Left lung (tissue), 4 donors: ENCODE measurements at regions not wholly inside any gene's neighbourhood (a gene's known extent, or its start where the extent isn't known, plus 50 kb on each side); places are given as distances from the start of the nearest gene placed in this dataset.

Experiments
- ATAC-seq: fragments of 200-7000 bp; cut with Tn5 transposase; one replicate; pipeline ENCODE4 v1.9.1; 2020; ENCODE audit warnings: moderate library complexity
- DNase-seq, 4 donors: peaks; one replicate each; pipeline ENCODE4 v3.0.0-alpha.2; 2013 to 2020
- H3K27ac ChIP-seq, 2 donors: fragments of 200-600 bp; sonication (generic) in 1 of 2; one replicate each; pipeline versions ENCODE4 v1.5.0 to v1.8.0; 2020 to 2021
- H3K27me3 ChIP-seq, 2 donors: fragments of 200-600 bp; sonication (generic) in 1 of 2; one replicate each; pipeline versions ENCODE4 v1.5.0 to v1.8.0; 2020 to 2021
- H3K36me3 ChIP-seq, 2 donors: fragments of 200-600 bp; sonication (generic) in 1 of 2; one replicate each; pipeline versions ENCODE4 v1.5.0 to v1.8.0; 2020 to 2021
- H3K4me1 ChIP-seq, 2 donors: fragments of 200-600 bp; one replicate each; pipeline ENCODE4 v1.8.0; 2021
- H3K4me3 ChIP-seq, 2 donors: fragments of 200-600 bp; sonication (generic) in 1 of 2; one replicate each; pipeline versions ENCODE4 v1.5.0 to v1.8.0; 2020 to 2021; ENCODE audit warnings: mild to moderate bottlenecking in 1 of 2
- H3K9me3 ChIP-seq, 2 donors: fragments of 200-600 bp; sonication (generic) in 1 of 2; one replicate each; pipeline versions ENCODE4 v1.5.0 to v1.8.0; 2020 to 2021
- CTCF ChIP-seq, 2 donors: fragments of 200-600 bp; sonication (generic) in 1 of 2; IDR thresholded peaks; one replicate each; pipeline versions ENCODE4 v1.5.0 to v1.8.0; 2021; ENCODE audit warnings: antibody characterized with exemption in 2 of 2
- intact Hi-C, 2 donors: fragments of 100-400 bp; cut with DNase I; formaldehyde crosslinking; loops; one replicate each; pipeline versions ENCODE4 v1.11.2 to v1.14.2; 2022
- donor health status: DM: no; HTN: yes; CAD: no.
- donor health status: DM: no; HTN: no; CAD: no.

DNA sequence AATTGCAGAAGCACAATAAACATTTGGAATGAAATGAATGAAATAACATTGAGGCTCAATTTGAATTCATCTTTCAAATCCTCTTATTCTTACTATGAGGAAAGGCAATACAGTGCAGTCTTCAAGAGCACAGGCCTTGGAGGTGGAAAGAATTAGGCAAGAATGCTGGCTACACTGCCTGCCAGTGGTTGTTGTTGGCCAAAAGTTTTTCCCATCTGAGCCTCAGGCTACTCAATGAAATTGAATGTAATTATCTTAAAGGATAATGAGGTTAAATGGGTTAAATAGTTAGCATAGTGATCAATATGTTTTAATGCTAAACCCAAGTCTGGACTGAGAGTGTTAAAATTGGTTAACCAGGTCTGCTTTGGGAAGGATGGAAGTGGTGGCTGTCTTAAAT, 140.9 kb downstream of the MBL2 start:
- intact Hi-C loops: no loop called here
- Histone ChIP-seq H3K27ac (no peak overlapping the region), H3K36me3 (no peaks in the 10 kb centered on the region), H3K27me3 (no peaks in the 10 kb centered on the region), H3K4me3 (no peak overlapping the region), H3K4me1 (no peaks in the 10 kb centered on the region), H3K9me3 (no peaks in the 10 kb centered on the region)
- DNase-seq: no peak
- TF ChIP-seq CTCF (IDR thresholded peaks at IDR 0.05): no peak
- no peak for ATAC-seq

DNA sequence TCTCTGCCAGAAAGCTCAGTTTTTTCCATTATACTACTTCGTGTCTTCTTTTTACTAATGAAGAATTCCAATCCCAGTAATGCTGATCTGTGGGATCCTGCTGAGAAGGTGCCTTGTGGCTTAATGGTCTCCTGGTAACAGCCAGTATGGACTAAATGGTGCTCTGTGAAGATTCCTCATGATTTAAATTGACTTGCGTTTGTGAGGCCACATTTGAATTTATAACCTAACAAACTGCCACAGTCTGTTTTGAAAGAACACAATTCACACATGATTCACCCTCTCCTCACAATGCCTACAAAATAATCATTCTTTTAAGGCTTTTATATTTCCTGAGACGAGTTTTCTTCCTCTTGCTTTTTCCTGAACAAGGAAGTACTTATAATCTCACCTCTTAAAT, 140.0 kb downstream of the MBL2 start:
- intact Hi-C loops: no loop called here
- H3K9me3 ChIP-seq: no peaks in the 10 kb centered on the region
- H3K27ac ChIP-seq: no peak overlapping the region
- TF ChIP-seq CTCF (IDR thresholded peaks at IDR 0.05): no peak
- DNase-seq: no peak
- no peak for ATAC-seq
- no peaks in the 10 kb centered on the region for H3K27me3 ChIP-seq
- no peaks in the 10 kb centered on the region for H3K36me3 ChIP-seq
- no peaks in the 10 kb centered on the region for H3K4me1 ChIP-seq
- H3K4me3 ChIP-seq: no peak overlapping the region

GRCh38 chr10:52633266-52633665, 139.3 kb downstream of the MBL2 start:
- intact Hi-C loops: no loop called here
- no peak overlapping the region for H3K27ac ChIP-seq
- no peaks in the 10 kb centered on the region for H3K4me1 ChIP-seq
- no peak for DNase-seq
- H3K9me3 ChIP-seq: no peaks in the 10 kb centered on the region
- no peak for TF ChIP-seq CTCF (IDR thresholded peaks at IDR 0.05)
- H3K36me3 ChIP-seq: no peaks in the 10 kb centered on the region
- ATAC-seq: no peak
- no peaks in the 10 kb centered on the region for H3K27me3 ChIP-seq
- H3K4me3 ChIP-seq: no peak overlapping the region

DNA sequence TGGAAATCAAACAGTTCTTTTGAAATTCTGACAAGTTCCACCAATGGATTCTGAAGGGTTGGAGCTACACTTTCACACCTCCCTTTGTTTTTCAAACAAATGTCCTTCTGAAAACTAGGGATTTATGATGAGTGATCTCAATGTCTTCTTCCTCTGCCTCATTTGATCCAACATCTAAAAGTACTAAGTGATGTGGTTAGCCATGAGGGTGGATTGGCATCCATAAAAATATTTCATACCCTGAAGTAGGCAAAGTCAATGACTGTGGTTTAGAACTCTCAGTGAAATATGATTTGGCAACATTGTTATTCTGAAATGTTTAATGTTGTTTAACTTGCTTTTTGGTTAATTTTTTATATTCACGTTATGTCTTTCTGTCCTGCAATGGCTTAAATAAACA, 136.9 kb downstream of the MBL2 start:
- intact Hi-C loops: no loop called here
- Histone ChIP-seq H3K4me1 (no peaks in the 10 kb centered on the region), H3K27ac (no peak overlapping the region), H3K36me3 (no peaks in the 10 kb centered on the region), H3K27me3 (no peaks in the 10 kb centered on the region), H3K4me3 (no peak overlapping the region), H3K9me3 (no peaks in the 10 kb centered on the region)
- no peak for TF ChIP-seq CTCF (IDR thresholded peaks at IDR 0.05)
- DNase-seq (no peak), ATAC-seq (no peak)

DNA sequence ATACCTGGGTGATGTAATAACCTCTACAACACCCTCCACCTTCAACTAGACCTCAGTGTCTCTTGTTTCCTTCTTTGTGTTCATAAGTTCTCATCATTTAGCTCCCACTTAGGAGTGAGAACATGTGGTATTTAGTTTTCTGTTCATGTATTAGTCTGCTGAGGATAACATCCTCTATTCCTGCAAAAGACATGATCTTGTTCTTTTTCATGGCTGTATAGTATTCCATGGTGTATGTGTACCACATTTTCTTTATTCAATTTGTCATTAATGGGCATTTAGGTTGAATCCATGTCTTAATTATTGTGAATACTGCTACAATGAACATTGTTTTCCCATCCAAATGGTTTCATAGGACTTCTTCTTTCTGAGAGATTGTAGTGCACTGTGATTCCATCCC, 135.7 kb downstream of the MBL2 start:
- Histone ChIP-seq H3K9me3 (no peaks in the 10 kb centered on the region), H3K4me1 (no peaks in the 10 kb centered on the region), H3K36me3 (no peaks in the 10 kb centered on the region), H3K4me3 (no peak overlapping the region), H3K27me3 (no peaks in the 10 kb centered on the region), H3K27ac (no peak overlapping the region)
- ATAC-seq: no peak
- no peak for TF ChIP-seq CTCF (IDR thresholded peaks at IDR 0.05)
- DNase-seq: no peak
- intact Hi-C loops: no loop called here
